ENCODE measurements at regions not wholly inside any gene's neighbourhood (a gene's known extent, or its start where the extent isn't known, plus 50 kb on each side); places are given as distances from the start of the nearest gene placed in this dataset.

DNA sequence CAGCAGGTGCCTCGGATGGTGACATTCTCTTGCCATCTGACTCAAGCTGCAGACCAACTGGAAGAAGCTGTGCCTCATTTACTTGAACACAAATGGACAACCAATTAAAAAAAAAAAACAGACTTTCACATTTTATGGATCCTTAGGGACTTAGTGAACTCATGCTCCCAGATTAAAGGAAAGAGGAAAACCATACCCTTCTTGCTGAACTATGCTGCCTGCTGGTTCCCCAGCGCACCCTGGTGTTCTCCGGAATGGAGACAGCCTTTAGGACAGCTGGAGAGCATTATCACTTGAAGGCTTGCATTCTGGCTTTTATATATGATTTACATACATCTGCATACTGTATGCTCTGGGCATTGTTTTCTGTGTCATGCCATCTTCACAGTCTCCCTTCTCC is 370.7 kb downstream of the SLC4A3 start:
- no peak overlapping the region for H3K27ac Mint-ChIP-seq
- intact Hi-C loops (cut with DNase I, micrococcal nuclease) = no loop called here
- Histone ChIP-seq H3K36me3 (ENCODE audit: insufficient read depth, low read length) (no peaks in the 10 kb centered on the region), H3K27me3 (ENCODE audit: control insufficient read depth in 1 of 2, insufficient read depth in 2 of 2, low read length in 2 of 2) (peaks cover 0 to 2% of the 10 kb centered on the region in 2 experiments), H3K9me3 (ENCODE audit: control insufficient read depth in 1 of 2, insufficient read depth in 1 of 2, low read length in 2 of 2) (peaks cover 0 to 6% of the 10 kb centered on the region in 2 experiments), H3K27ac (ENCODE audit: low read depth in 1 of 2, low read length in 2 of 2) (no peak overlapping the region), H3K4me3 (ENCODE audit: low read length) (no peak overlapping the region), H3K4me1 (ENCODE audit: insufficient read depth, low read length) (no peaks in the 10 kb centered on the region)
- POLR2A ChIA-PET = no interaction called here
- H3K4me3 Mint-ChIP-seq = no peak overlapping the region
- H3K9me3 Mint-ChIP-seq = no peaks in the 10 kb centered on the region
- H3K4me1 Mint-ChIP-seq (ENCODE audit: low read depth) = no peaks in the 10 kb centered on the region
- no peak for ATAC-seq (ENCODE audit: poor library complexity)
- no peak for DNase-seq
- H3K27me3 Mint-ChIP-seq = peaks cover 11% of the 10 kb centered on the region
- CTCF ChIA-PET = interaction anchor here (0.5 kb wide), 1 partner anchor 17 kb away, joined by 3 read pairs; no protein-coding TSS in a partner anchor
- TF ChIP-seq, protein P1, sequence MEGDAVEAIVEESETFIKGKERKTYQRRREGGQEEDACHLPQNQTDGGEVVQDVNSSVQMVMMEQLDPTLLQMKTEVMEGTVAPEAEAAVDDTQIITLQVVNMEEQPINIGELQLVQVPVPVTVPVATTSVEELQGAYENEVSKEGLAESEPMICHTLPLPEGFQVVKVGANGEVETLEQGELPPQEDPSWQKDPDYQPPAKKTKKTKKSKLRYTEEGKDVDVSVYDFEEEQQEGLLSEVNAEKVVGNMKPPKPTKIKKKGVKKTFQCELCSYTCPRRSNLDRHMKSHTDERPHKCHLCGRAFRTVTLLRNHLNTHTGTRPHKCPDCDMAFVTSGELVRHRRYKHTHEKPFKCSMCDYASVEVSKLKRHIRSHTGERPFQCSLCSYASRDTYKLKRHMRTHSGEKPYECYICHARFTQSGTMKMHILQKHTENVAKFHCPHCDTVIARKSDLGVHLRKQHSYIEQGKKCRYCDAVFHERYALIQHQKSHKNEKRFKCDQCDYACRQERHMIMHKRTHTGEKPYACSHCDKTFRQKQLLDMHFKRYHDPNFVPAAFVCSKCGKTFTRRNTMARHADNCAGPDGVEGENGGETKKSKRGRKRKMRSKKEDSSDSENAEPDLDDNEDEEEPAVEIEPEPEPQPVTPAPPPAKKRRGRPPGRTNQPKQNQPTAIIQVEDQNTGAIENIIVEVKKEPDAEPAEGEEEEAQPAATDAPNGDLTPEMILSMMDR (IDR thresholded peaks at IDR 0.05) = no peak
- no peaks in the 10 kb centered on the region for H3K36me3 Mint-ChIP-seq (ENCODE audit: low read depth)

DNA sequence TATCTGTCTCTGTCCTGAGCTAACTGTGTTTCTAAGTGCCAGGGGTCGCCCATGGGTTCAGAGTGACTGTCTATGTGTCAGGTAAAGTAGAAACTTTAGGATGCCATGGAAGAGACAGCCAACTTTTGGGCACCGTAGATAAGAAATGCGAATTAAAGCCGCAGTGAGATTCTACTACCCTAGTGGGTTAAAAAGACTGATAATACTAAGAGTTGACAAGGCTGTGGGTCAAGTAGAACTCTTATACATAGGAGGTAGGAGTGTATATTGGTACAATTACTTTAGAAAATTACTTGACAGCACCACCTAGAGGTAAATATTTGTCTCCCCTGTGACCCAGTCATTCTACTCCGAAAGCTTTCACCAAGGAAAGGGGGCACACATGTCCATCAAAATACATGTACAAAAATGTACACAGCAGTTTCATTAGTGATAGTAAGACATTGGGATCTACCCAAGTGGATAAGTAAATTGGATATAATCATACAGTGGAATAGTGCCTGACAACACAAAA is 371.3 kb downstream of the SLC4A3 start:
- peaks cover 0 to 6% of the 10 kb centered on the region in 2 experiments for H3K9me3 ChIP-seq (ENCODE audit: control insufficient read depth in 1 of 2, insufficient read depth in 1 of 2, low read length in 2 of 2)
- no peak overlapping the region for H3K27ac ChIP-seq (ENCODE audit: low read depth in 1 of 2, low read length in 2 of 2)
- Mint-ChIP-seq H3K36me3 (ENCODE audit: low read depth) (no peaks in the 10 kb centered on the region), H3K4me1 (ENCODE audit: low read depth) (no peaks in the 10 kb centered on the region), H3K27ac (no peak overlapping the region), H3K9me3 (no peaks in the 10 kb centered on the region), H3K27me3 (peaks cover 11% of the 10 kb centered on the region), H3K4me3 (no peak overlapping the region)
- ChIA-PET POLR2A (no interaction called here), CTCF (no interaction called here)
- H3K27me3 ChIP-seq (ENCODE audit: control insufficient read depth in 1 of 2, insufficient read depth in 2 of 2, low read length in 2 of 2) = peaks cover 2% of the 10 kb centered on the region in 2 experiments
- TF ChIP-seq, protein P1 (IDR thresholded peaks at IDR 0.05) = no peak
- no peak for DNase-seq
- ATAC-seq (ENCODE audit: poor library complexity) = no peak
- no peak overlapping the region for H3K4me3 ChIP-seq (ENCODE audit: low read length)
- no peaks in the 10 kb centered on the region for H3K4me1 ChIP-seq (ENCODE audit: insufficient read depth, low read length)
- no peaks in the 10 kb centered on the region for H3K36me3 ChIP-seq (ENCODE audit: insufficient read depth, low read length)
- intact Hi-C loops (cut with DNase I, micrococcal nuclease) = no loop called here

DNA sequence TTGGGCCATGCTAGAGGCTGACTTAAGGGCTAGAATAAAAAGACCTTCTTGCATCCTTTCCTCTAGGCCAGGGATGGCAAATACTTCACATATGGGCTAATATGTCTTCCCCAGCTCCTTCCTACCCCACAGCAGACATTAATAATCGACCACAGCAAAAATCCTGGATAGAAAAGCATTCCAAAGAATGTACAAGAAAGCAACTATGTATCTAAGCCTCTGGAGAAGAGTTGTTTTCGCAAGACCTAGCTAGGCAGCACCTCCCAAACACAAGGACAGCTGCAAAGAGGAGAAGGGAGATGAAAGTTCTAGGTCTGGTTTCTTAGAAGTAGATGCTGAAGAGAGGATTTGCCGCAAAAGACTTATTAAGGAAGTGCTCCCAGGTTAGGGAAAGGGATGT is 372.6 kb downstream of the SLC4A3 start:
- Mint-ChIP-seq H3K36me3 (ENCODE audit: low read depth) (no peaks in the 10 kb centered on the region), H3K9me3 (no peaks in the 10 kb centered on the region), H3K27ac (no peak overlapping the region), H3K27me3 (peaks cover 15% of the 10 kb centered on the region), H3K4me1 (ENCODE audit: low read depth) (no peaks in the 10 kb centered on the region), H3K4me3 (no peak overlapping the region)
- Histone ChIP-seq H3K4me1 (ENCODE audit: insufficient read depth, low read length) (no peaks in the 10 kb centered on the region), H3K27ac (ENCODE audit: low read depth in 1 of 2, low read length in 2 of 2) (no peak overlapping the region), H3K4me3 (ENCODE audit: low read length) (no peak overlapping the region), H3K36me3 (ENCODE audit: insufficient read depth, low read length) (no peaks in the 10 kb centered on the region), H3K27me3 (ENCODE audit: control insufficient read depth in 1 of 2, insufficient read depth in 2 of 2, low read length in 2 of 2) (peaks cover 2 to 3% of the 10 kb centered on the region in 2 experiments), H3K9me3 (ENCODE audit: control insufficient read depth in 1 of 2, insufficient read depth in 1 of 2, low read length in 2 of 2) (peaks cover 0 to 6% of the 10 kb centered on the region in 2 experiments)
- TF ChIP-seq, protein P1 (IDR thresholded peaks at IDR 0.05) = no peak
- intact Hi-C loops (cut with DNase I, micrococcal nuclease) = no loop called here
- CTCF ChIA-PET = no interaction called here
- ATAC-seq (ENCODE audit: poor library complexity) (no peak), DNase-seq (no peak)
- POLR2A ChIA-PET = no interaction called here
